ENCODE measurements at regions not wholly inside any gene's neighbourhood (a gene's known extent, or its start where the extent isn't known, plus 50 kb on each side); places are given as distances from the start of the nearest gene placed in this dataset.
"Not testable (repeated sequence)": the region's sequence is repeated elsewhere in the genome, so short reads cannot be mapped to it uniquely, and the experiment has no call there.

DNA sequence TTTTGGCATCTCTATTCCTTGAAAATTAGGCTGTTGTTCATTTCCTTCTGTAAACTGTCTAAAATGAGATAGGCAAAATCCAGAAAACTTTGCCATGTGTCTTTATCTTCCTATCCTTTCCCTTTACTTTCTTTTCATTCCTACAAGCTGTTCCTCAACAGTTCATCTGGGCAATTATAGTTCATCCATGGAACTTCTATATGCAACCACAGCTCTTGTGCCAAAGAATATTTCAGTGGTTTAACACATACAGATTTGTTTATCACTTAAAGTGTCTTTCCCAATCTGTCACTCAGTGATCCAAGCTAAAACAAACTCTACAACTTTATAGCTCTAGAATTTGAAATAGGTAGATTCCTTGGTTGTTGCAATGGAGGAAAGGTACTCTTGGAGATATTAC is 230.3 kb upstream of the EPHA6 start:
- no peak for ATAC-seq (ENCODE audit: low FRiP score)
- TF ChIP-seq, protein P1, sequence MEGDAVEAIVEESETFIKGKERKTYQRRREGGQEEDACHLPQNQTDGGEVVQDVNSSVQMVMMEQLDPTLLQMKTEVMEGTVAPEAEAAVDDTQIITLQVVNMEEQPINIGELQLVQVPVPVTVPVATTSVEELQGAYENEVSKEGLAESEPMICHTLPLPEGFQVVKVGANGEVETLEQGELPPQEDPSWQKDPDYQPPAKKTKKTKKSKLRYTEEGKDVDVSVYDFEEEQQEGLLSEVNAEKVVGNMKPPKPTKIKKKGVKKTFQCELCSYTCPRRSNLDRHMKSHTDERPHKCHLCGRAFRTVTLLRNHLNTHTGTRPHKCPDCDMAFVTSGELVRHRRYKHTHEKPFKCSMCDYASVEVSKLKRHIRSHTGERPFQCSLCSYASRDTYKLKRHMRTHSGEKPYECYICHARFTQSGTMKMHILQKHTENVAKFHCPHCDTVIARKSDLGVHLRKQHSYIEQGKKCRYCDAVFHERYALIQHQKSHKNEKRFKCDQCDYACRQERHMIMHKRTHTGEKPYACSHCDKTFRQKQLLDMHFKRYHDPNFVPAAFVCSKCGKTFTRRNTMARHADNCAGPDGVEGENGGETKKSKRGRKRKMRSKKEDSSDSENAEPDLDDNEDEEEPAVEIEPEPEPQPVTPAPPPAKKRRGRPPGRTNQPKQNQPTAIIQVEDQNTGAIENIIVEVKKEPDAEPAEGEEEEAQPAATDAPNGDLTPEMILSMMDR (IDR thresholded peaks at IDR 0.05), result no peak
- no peak for DNase-seq (ENCODE audit: low spot score)

DNA sequence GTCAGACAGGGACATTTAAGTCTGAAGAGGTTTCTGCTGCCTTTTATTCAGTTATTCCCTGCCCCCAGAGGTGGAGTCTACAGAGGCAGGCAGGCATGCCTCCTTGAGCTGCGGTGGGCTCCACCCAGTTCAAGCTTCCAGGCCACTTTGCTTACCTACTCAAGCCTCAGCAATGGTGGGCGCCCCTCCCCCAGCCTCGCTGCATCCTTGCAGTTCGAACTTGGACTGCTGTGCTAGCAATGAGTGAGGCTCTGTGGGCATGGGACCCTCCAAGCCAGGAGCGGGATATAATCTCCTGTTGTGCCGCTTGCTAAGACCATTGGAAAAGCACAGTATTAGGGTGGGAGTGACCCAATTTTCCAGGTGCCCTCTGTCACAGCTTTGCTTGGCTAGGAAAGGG is 207.5 kb upstream of the EPHA6 start:
- not testable (repeated sequence) for ATAC-seq (ENCODE audit: low FRiP score); DNase-seq (ENCODE audit: low spot score)

DNA sequence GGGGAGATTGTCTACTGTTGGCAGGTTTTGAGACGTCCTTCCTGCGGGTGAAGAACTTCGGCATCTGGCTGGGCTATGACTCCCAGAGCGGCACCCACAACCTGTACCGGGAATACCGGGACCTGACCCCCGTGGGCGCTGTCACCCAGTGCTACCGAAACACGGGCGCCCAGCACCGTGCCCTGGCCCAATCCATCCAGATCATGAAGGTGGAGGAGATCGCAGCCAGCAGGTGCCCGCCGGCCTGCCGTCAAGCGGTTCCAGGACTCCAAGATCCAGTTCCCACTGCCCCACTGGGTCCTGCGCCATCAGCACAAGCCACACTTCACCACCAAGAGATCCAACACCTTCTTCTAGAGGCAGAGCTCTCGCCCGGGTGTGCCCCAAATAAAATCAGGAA is 194.9 kb upstream of the EPHA6 start:
- no peak for ATAC-seq (ENCODE audit: low FRiP score)
- DNase-seq (ENCODE audit: low spot score), result no peak
- TF ChIP-seq, protein P1 (IDR thresholded peaks at IDR 0.05), result no peak

DNA sequence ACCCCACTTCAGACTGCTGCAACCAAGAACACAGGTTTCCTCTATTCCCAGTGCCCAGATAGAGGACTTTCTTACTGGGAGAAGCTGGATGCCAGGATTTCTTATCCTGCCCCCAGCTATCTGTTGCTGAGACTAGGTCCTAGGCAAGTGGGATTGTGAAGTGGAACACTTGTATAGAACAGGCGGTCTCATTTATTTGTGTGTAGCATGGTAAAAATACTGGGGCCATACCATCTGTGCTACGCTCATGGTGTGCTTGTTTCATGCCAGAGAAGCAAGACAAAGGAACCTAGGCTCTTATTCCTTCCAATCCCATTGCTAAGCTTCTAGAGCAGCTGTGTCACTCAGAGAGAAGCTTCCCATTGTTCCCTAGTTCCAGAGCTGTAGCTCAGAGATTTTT is 191.5 kb upstream of the EPHA6 start:
- no peak for ATAC-seq (ENCODE audit: low FRiP score)
- DNase-seq (ENCODE audit: low spot score), result no peak
- TF ChIP-seq, protein P1 (IDR thresholded peaks at IDR 0.05), result no peak

DNA sequence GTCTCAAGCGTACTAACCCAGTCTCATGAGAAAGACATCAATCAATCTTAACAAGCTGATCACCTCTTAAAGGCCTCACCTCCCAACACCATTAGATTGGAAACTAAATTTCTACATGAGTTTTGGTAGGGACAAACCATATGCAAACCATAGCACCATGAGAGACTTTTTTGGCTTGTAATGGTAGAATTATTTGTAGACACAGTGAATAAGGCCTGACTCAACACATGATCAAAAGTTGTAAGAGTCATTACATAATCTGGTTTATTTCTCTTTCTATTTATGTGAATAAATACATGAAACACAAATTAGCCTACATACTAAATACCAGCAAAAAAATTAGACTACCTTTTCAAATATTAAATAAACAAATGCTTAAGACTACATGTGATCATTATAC is 183.3 kb upstream of the EPHA6 start:
- DNase-seq (ENCODE audit: low spot score), result no peak
- no peak for ATAC-seq (ENCODE audit: low FRiP score)

DNA sequence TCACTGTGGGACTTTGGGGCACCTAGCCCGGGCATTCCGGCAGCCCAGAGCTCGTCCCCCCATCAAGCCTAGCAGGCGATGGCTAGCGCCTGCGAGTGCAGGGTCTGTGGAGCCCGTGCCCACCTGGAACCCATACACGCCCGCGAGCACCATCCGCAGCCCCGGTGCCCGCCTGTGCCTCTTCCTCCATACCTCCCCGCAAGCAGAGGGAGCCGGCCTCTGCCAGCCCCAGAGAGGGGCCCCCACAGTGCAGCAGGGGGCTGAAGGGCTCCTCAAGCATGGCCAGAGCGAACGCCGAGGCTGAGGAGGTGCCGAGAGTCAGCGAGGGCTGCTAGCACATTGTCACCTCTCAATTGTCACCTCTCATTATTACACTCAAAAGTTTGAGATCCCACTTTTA is 167.8 kb upstream of the EPHA6 start:
- TF ChIP-seq, protein P1 (IDR thresholded peaks at IDR 0.05), result no peak
- no peak for ATAC-seq (ENCODE audit: low FRiP score)
- DNase-seq (ENCODE audit: low spot score), result no peak

More for the DNA sequence above, 183.3 kb upstream of the EPHA6 start:
- TF ChIP-seq, protein P1 (IDR thresholded peaks at IDR 0.05), result no peak

DNA sequence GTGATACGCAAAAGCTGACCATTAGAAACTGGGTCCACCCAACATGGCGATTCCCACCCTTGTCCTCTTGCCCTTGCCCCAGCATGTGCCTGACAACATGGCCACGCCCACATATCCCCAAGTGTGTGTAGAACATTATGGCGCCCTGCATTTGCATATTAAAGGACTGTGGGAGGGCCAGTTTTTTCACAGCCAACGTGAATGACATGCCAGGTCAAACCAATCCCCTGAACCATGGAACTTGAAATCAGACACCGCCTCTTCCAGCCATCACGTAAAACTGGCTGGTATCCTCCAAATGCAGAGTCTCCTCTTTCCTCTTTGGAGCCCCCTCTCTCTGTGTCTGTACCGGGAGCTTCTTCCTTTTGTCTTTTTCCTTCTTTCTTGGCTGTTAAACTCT is 156.7 kb upstream of the EPHA6 start:
- no peak for ATAC-seq (ENCODE audit: low FRiP score)
- no peak for DNase-seq (ENCODE audit: low spot score)
- TF ChIP-seq, protein P1 (IDR thresholded peaks at IDR 0.05), result no peak

DNA sequence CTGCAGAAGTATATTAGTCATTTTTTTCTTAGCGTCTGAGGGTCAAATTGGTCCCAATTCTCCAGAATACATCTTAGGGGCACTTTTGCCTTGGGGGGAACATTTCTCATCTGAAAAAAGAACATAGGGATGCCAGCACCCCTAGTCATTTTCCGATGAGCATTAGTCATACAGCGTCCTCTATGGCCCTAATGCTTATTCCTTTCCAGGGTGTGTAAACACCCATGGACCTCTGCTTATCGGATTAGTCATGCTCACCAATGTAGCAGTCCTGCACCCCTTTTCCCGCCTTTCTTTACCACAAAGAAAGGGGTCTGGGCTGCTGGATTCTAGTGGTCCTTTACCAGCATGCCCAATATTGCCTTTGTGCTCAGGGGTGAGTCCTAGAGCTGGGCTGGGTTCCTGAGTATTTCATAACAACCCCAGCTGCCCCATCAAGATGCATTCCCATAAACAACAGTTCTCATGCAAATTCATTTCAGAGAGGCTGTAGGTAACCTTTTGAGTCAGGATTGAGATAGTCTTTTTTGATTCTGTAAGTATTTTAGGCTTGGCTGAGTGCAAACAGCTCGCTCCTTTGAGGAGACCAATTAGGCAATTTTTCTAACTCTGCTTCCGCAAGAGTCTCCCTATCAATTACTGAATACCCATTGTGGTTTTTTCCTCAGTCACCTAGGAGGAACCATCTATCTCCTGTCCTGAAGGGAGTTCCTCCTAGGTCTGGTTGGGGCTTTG is 142.4 kb upstream of the EPHA6 start:
- ATAC-seq (ENCODE audit: low FRiP score); DNase-seq (ENCODE audit: low spot score): not testable (repeated sequence)
